ENCODE measurements at regions not wholly inside any gene's neighbourhood (a gene's known extent, or its start where the extent isn't known, plus 50 kb on each side); places are given as distances from the start of the nearest gene placed in this dataset.

DNA sequence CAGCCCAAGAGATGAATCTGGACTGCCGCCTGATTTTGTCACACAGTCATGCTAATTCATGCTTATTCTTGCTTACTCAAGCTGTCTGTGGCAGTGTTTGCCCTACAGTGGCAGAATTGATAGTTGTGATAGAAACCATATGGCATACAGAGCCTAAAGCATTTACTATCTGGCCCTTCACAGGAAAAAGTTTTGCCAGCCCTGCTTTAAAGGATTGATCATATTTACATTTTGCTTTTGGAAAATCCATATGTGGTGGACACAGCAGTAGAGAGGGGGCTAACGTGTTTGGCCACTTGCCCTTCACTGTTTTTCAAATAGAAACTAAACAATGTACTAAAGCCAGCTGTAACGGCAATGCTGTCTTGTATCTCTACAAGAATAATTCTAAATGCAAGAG, 974.0 kb upstream of the GHITM start:
- no peak for DNase-seq (ENCODE audit: low read depth)

DNA sequence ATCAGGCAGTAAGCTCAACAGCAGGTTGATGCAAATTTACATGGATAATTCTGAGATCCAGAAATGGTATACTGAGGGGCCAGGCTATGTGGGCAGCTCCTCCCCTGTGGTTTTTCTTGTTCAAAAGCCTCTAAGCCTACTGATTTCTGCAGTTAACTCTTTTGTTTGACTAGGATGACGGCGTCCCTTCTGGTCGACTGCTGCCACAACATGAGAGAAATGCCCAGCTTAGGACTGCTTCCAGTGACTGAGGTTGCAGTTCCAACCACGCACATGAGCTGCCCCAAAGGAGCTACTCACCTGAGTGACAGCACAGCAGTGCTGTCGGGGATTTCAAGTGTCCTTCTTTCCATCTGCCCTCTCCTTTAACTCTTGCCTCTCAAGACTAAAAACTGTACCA, 973.0 kb upstream of the GHITM start:
- no peak for DNase-seq (ENCODE audit: low read depth)

- no peak for DNase-seq (ENCODE audit: low read depth)
Measured at GRCh38 chr10:83167081-83167480, 972.2 kb upstream of the GHITM start.

DNA sequence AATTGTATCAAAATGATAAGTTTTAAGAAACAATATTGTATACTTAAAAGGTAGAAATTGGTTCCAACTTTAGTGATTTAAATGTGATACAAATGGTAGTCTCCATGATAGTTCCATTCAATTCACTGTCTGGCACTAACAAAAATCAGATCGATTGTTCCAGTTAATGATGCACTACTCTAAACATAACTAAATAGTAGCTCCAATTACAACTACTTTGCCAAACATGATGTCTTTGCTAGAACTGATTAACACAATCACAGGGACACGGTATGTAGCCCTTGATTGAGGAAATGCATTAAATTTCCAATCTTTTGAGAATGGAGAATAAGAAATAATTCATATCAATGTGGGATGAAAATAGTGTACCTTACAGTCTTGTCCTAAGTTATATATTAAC, 962.4 kb upstream of the GHITM start:
- no peak for DNase-seq (ENCODE audit: low read depth)

DNA sequence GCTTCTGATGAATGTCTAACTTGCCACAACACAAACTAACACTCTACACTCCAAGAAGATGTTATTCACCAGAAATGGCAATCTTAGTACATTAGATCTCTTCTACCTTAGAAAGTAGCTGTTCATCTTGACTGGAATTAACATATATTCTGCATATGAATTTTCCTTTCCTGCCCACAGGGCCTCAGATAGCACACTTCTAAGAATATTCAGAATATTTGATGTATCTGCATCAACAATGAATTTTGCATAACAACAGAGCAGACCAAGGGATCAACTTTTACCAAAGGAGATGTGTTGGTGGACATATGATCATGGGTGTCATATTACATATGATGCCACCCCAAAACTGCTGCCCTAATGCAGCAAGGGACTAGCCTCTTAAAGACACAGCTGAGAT, 960.8 kb upstream of the GHITM start:
- no peak for DNase-seq (ENCODE audit: low read depth)

DNA sequence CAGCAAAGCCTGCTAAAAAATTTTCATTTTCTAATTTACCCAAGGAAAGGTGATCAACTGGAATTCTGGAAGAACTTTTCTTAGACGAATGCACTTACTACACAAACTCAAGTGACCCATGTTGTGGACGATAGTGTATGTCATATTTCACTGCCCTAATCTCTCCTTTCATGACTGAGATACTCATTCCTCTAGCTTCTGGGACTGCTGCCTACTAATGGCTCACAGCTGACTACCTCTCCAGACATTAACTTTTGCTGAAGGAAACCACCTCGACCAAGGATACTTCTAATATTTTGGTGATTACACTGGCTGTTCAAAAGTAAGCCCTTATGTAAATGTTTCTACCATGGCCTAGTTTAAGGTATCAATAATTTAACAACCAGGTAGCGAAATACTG, 959.9 kb upstream of the GHITM start:
- DNase-seq (ENCODE audit: low read depth) = no peak

- DNase-seq (ENCODE audit: low read depth) = no peak
Measured at GRCh38 chr10:83182076-83182475, 957.2 kb upstream of the GHITM start.

GRCh38 chr10:83184641-83185040, 954.7 kb upstream of the GHITM start:
- no peak for DNase-seq (ENCODE audit: low read depth)

- no peak for DNase-seq (ENCODE audit: low read depth)
Measured at GRCh38 chr10:83190614-83191013, 948.7 kb upstream of the GHITM start.

GRCh38 chr10:83193026-83193425, 946.3 kb upstream of the GHITM start:
- no peak for DNase-seq (ENCODE audit: low read depth)

- DNase-seq (ENCODE audit: low read depth) = no peak
Measured at GRCh38 chr10:83195021-83195420, 944.3 kb upstream of the GHITM start.

DNA sequence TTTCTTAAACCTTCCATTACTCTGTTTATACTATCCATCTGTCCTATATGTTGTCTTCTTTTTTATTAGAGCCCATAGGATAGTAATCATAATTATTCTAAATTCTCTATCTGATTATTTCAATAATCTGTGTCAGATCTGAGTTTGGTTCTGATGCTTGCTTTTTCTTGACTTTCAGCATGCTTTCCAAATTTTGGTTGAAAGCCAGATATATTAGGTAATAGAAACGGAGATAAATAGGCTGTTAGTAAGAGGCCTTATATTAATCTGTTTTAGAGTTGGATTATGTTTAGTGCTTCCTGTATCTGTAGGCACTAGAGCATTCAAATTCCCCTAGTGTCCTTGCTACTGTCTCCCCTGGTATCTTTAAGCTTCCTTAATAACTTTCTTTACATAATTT, 939.9 kb upstream of the GHITM start:
- no peak for DNase-seq (ENCODE audit: low read depth)

DNA sequence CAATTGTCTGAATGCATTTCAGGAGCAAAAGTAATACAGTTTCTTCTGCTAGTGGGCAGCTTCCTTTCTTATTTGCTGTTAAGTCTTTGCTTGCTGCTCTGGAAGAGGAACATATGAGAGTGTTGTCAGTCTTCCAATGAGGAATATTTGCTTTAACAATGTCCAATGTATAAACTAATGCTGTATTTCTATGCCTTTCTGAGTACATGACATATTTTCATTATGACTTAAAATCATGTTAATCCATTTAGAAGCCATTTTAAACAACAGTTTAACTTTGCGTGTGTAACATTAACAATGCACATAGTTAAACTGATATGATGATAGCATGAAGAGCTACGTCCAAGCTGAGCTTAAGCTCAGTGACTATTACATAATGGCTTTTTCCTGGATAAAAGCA, 933.4 kb upstream of the GHITM start:
- DNase-seq (ENCODE audit: low read depth) = no peak

GRCh38 chr10:83212632-83213334, 926.5 kb upstream of the GHITM start:
- no peak for DNase-seq (ENCODE audit: low read depth)

DNA sequence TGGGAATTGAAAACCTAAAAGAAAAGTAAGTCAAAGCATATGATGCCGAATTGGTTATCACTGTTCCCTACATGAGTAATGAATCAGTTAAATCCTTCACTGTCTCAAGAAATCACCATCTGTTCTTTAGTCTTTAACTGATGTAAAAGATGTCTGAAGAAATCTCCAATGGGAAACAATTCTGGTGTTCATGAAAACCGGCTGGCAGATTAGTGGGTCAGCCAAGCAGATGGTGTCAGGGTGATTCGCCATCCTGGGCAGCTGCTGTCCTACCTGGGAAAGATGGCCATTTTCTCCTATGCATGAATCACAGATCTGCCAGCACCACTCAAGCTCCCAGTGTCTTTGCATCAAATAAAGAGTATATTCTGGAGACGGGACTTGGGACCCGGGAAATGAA, 925.2 kb upstream of the GHITM start:
- no peak for DNase-seq (ENCODE audit: low read depth)

DNA sequence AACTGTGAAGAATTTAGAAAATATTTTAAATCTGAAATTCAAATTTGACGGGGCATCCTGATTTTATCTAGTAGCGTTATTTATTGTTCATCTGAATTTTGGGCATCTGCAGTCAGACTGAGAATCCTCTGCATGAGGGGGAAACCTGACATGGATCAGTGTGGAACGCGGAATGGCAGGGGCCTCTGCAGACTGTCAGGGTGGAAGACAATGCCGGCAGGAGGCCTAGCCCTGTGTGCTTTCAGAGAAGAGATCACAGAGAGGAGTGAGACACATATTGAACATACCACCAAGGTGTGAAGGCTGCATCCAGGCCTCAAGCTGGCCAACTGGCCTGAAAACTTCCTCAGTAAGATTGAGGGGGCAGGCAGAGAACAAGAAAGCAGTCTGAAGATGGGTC, 921.1 kb upstream of the GHITM start:
- no peak for DNase-seq (ENCODE audit: low read depth)

DNA sequence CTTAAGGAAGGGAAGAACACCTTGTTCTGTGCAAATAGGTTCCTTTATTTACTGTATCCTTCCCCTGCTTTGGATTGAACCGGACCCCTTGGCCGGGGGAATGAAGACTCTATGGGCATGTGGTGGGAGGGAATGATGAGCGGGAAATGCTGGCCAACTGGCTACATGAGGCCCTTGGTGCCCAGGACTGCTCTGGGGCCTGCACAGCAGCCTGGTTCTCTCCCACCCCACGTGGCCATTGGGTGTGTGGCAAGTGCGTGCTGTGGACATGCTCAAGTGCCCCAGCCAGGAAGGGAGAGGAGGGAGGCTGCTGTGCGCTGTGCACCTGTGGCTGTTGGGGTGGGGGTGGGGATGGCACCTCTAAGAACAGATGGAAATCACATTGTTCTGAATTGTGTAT, 917.0 kb upstream of the GHITM start:
- no peak for DNase-seq (ENCODE audit: low read depth)

DNA sequence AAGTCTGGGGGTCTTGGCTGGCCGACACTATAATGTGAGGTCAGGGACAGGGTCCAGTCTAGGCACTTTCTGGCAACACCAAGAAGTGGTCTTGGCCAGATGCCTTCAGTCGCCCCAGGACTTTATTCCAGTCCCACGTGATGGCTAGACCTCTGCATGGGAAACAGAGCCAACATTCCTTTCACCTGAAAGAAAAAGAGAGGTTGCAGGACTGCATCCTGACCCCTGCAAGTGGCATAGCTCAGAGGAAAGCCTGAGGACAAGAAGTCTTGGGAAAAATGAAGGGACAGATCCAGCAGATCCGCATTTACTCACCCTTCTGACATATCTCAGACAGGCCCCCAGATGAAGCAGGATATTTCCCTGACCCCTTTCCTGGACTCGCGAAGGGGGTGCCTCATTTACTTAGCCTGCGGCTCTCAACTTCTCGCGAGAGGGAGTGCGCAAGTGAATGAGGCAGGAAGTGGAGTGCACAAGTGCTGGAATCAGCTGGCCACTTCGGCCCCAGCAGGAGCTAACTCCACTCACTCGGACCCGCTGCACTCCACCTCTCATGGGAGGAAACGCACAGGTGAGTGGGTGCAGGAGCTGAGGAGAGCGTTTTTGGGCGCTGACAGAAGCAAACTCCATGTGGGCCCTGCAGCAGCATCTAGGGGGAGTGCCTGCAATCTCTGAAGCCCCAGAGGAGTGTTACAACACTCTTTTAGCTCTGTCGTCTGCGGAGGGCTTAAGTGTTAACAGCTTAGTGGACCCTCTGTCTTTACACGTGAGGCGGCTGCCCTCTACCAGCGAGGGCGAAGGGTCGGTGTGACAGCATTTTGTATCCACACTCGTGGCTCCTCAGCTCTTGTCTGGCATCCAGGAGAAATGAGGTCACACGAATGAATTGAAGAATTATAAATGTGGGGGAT, 916.2 kb upstream of the GHITM start:
- DNase-seq (ENCODE audit: low read depth) = no peak

DNA sequence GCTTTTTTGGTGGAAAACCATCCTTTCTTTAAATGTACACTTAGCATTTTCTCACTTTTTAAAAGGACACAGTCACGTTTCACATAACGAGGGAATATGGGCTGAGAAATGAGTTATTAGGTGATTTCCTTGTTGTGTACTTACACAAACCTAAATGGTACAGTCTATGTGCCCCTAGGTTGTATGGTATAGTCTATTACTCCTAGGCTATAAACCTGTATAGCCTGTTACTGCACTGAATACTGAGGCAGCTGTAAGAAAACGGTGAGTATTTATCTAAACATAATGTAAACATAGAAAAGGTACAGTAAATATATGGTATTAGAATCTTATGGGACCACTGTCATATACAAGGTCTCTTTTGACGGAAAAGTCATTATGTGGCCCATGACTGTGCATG, 913.5 kb upstream of the GHITM start:
- no peak for DNase-seq (ENCODE audit: low read depth)

GRCh38 chr10:83229991-83230390, 909.3 kb upstream of the GHITM start:
- no peak for DNase-seq (ENCODE audit: low read depth)

DNA sequence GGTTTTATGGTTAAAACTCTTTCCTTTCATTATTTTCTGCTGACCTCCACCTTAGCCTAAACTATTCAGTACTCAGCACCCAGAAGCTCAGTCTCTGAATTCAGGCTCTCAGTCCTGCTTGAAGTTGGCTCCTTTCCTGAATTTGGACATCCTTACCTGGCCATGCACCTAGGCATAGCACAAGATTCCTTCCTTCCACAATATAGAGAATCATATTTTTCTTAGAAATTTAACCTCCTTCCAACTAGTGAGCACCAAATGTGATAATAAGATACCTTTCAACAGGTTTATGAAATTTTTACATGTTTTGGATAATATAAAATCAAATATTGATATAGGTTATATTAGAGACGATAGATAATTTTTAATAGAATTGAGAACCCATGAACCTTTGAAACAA, 905.6 kb upstream of the GHITM start:
- no peak for DNase-seq (ENCODE audit: low read depth)

- no peak for DNase-seq (ENCODE audit: low read depth)
Measured at GRCh38 chr10:83248106-83248631, 891.1 kb upstream of the GHITM start.

GRCh38 chr10:83250396-83250795, 888.9 kb upstream of the GHITM start:
- no peak for DNase-seq (ENCODE audit: low read depth)
